Pancreas (tissue), 10 donors: ENCODE measurements at regions not wholly inside any gene's neighbourhood (a gene's known extent, or its start where the extent isn't known, plus 50 kb on each side); places are given as distances from the start of the nearest gene placed in this dataset.

Experiments used
- ATAC-seq, 4 donors: fragments of 200-7000 bp; cut with Tn5 transposase; one replicate each; pipeline versions ENCODE4 v1.8.0 to v1.9.1; 2020; ENCODE audit warnings: mild to moderate bottlenecking in 4 of 4, moderate library complexity in 4 of 4
- DNase-seq, 6 donors: peaks; one replicate each; pipeline ENCODE4 v3.0.0-alpha.2; 2020
- FAIRE-seq: peaks from 2 replicates; lab custom pipeline; 2012; peaks lifted over from hg19 to GRCh38; lab: Jason Lieb, UNC
- H3K27ac ChIP-seq, 4 donors: fragments of 200-600 bp; sonication (generic); 1 replicate in 3 of 4; 2 replicates in 1 of 4; pipeline versions ENCODE4 v1.5.0 to v1.8.0; 2020
- H3K27me3 ChIP-seq, 4 donors: fragments of 200-600 bp; one replicate each; pipeline ENCODE4 v1.8.0; 2021
- H3K36me3 ChIP-seq, 3 donors: fragments of 200-600 bp; sonication (generic) in 1 of 3; one replicate each; pipeline versions ENCODE4 v1.5.0 to v1.8.0; 2020 to 2021
- H3K4me1 ChIP-seq, 3 donors: fragments of 200-600 bp; one replicate each; pipeline ENCODE4 v1.8.0; 2021
- H3K4me3 ChIP-seq, 4 donors: fragments of 200-600 bp; sonication (generic) in 2 of 4; one replicate each; pipeline versions ENCODE4 v1.5.0 to v1.8.0; 2020 to 2021
- H3K9me3 ChIP-seq, 4 donors: fragments of 200-600 bp; one replicate each; pipeline ENCODE4 v1.8.0; 2021
- CTCF ChIP-seq, 4 donors: fragments of 200-600 bp; sonication (generic) in 3 of 4; IDR thresholded peaks; one replicate each; pipeline versions ENCODE4 v1.5.0 to v1.8.0; 2021; ENCODE audit warnings: antibody characterized with exemption in 4 of 4
- WGBS, 2 donors: extraction: QIAGEN DNeasy Blood & Tissue Kit; methylation state at CpG; one replicate each; pipeline ENCODE4 v1.1.7; 2013; 5-methylcytosine and 5-hydroxymethylcytosine counted together
- intact Hi-C, 3 donors: fragments of 100-400 bp; cut with DNase I; formaldehyde crosslinking; loops; one replicate each; pipeline versions ENCODE4 v1.11.1 to v1.14.2; 2022
- donor health status: healthy with polysubstance abuse.
- donor health status: DM: no; HTN: no; CAD: no; lungs with moderate emphysema.
- donor health status: DM: no; HTN: no; CAD: no.
- donor health status: control.
- donor health status: control.
- donor health status: Bipolar disorder and iron deficiency.
- donor health status: DM: yes; HTN: yes; CAD: no.
- donor health status: DM: no; HTN: no; CAD: no.
- donor health status: DM: no; HTN: no; CAD: no.
- donor health status: DM: yes; HTN: yes; CAD: no.

GRCh38 chr4:173866322-173867026 lies 336.4 kb upstream of the HAND2 start:
- no peak for TF ChIP-seq CTCF (IDR thresholded peaks at IDR 0.05)
- ATAC-seq, result no peak
- no peak overlapping the region for H3K27ac ChIP-seq
- no peaks in the 10 kb centered on the region for H3K4me1 ChIP-seq
- FAIRE-seq, result no peak
- intact Hi-C loops, result no loop called here
- H3K27me3 ChIP-seq, result no peaks in the 10 kb centered on the region
- H3K9me3 ChIP-seq, result no peaks in the 10 kb centered on the region
- no peak overlapping the region for H3K4me3 ChIP-seq
- 72 to 83% methylated on average over 3 of the region's 3 CpGs for WGBS, 2 donors
- DNase-seq, result no peak
- no peaks in the 10 kb centered on the region for H3K36me3 ChIP-seq

- Histone ChIP-seq H3K4me1 (no peaks in the 10 kb centered on the region), H3K36me3 (no peaks in the 10 kb centered on the region), H3K27me3 (no peaks in the 10 kb centered on the region), H3K9me3 (no peaks in the 10 kb centered on the region), H3K4me3 (no peak overlapping the region), H3K27ac (no peak overlapping the region)
- TF ChIP-seq CTCF (IDR thresholded peaks at IDR 0.05), result no peak
- ATAC-seq (no peak), FAIRE-seq (no peak), DNase-seq (no peak)
- intact Hi-C loops, result no loop called here
- WGBS, 2 donors, result 62 to 73% methylated on average over 3 of the region's 3 CpGs
These were observed 332.7 kb upstream of the HAND2 start for GRCh38 chr4:173862754-173863153.

GRCh38 chr4:173860094-173860493 lies 330.1 kb upstream of the HAND2 start:
- no peaks in the 10 kb centered on the region for H3K4me1 ChIP-seq
- no peak for ATAC-seq
- no peak for DNase-seq
- no peak overlapping the region for H3K27ac ChIP-seq
- no peaks in the 10 kb centered on the region for H3K36me3 ChIP-seq
- intact Hi-C loops, result no loop called here
- WGBS, 2 donors, result 47 to 74% methylated on average over 2 of the region's 2 CpGs
- H3K27me3 ChIP-seq, result no peaks in the 10 kb centered on the region
- FAIRE-seq, result no peak
- no peak for TF ChIP-seq CTCF (IDR thresholded peaks at IDR 0.05)
- H3K9me3 ChIP-seq, result no peaks in the 10 kb centered on the region
- H3K4me3 ChIP-seq, result no peak overlapping the region

GRCh38 chr4:173859091-173859713 lies 329.2 kb upstream of the HAND2 start:
- FAIRE-seq (no peak), DNase-seq (no peak), ATAC-seq (no peak)
- WGBS, 2 donors, result 59 to 81% methylated on average over 6 of the region's 6 CpGs
- Histone ChIP-seq H3K36me3 (no peaks in the 10 kb centered on the region), H3K27me3 (no peaks in the 10 kb centered on the region), H3K9me3 (no peaks in the 10 kb centered on the region), H3K4me3 (no peak overlapping the region), H3K4me1 (no peaks in the 10 kb centered on the region), H3K27ac (no peak overlapping the region)
- TF ChIP-seq CTCF (IDR thresholded peaks at IDR 0.05), result no peak
- intact Hi-C loops, result no loop called here

GRCh38 chr4:173858471-173858870 lies 328.4 kb upstream of the HAND2 start:
- no peak for DNase-seq
- Histone ChIP-seq H3K36me3 (no peaks in the 10 kb centered on the region), H3K9me3 (no peaks in the 10 kb centered on the region), H3K4me1 (no peaks in the 10 kb centered on the region), H3K4me3 (no peak overlapping the region), H3K27ac (no peak overlapping the region), H3K27me3 (no peaks in the 10 kb centered on the region)
- ATAC-seq, result no peak
- no peak for FAIRE-seq
- WGBS, 2 donors, result 46 to 83% methylated on average over 2 of the region's 2 CpGs
- no peak for TF ChIP-seq CTCF (IDR thresholded peaks at IDR 0.05)
- intact Hi-C loops, result no loop called here
